ENCODE measurements at regions not wholly inside any gene's neighbourhood (a gene's known extent, or its start where the extent isn't known, plus 50 kb on each side); places are given as distances from the start of the nearest gene placed in this dataset.

DNA sequence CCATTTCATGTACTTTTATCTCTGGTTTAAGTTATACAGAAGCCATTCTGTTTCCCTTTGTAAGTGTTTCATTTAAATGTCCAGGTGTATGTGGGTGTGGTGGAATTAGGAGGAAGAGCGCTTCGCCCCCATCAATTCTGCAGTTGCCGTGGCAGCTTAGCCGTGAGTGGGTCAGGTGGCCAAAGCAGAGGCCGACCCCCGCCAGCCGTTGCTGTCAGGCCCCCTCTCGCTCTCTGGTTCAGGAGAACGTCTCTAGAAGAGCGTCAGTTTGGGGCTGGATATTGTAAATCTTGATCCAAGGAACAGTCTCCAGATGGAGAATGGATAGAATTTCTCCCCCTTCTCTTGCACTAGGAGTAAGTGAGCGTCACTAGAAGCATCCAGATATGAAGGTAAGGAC lies 367.4 kb downstream of the FOXA2 start:
- DNase-seq (ENCODE audit: low read depth): no peak
- no peak overlapping the region for H3K27ac ChIP-seq (ENCODE audit: low read depth, low read length)

DNA sequence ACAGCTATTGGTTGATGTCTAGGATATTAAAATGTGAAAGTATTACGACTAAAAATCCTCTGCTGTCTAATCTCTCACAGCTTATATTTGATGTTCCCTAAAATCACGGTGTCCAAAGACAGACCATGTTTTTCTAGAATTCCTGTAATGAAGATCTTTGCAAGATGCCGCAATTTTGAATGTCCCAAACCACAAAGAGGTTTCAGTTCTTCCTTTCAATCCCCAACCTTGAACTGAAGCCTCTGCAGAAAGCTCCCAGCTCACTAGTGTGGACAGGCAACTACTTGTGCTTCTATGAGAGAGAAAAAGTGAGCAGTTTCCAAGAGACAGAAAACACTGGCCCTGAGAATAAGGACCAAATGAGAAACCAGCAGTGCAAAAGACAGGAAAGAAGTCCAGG lies 370.1 kb downstream of the FOXA2 start:
- no peak overlapping the region for H3K27ac ChIP-seq (ENCODE audit: low read depth, low read length)
- no peaks in the 10 kb centered on the region for H3K4me1 ChIP-seq (ENCODE audit: insufficient read depth, low read length)
- H3K27me3 Mint-ChIP-seq (ENCODE audit: low read depth, unreplicated experiment): peaks cover 2% of the 10 kb centered on the region
- no peaks in the 10 kb centered on the region for H3K27me3 ChIP-seq (ENCODE audit: insufficient read depth, low read length)
- no peaks in the 10 kb centered on the region for H3K36me3 Mint-ChIP-seq (ENCODE audit: low read depth, unreplicated experiment)
- no peak overlapping the region for H3K4me2 ChIP-seq (ENCODE audit: low read length)
- H4K20me1 ChIP-seq (ENCODE audit: insufficient read depth, low read length): no peaks in the 10 kb centered on the region
- no peak for TF ChIP-seq EZH2 (IDR thresholded peaks at IDR 0.05; ENCODE audit: insufficient read depth, low read length)
- TF ChIP-seq CTCF (IDR thresholded peaks at IDR 0.05; ENCODE audit: insufficient read depth, low read depth, low read length): no peak
- no peaks in the 10 kb centered on the region for H3K79me2 ChIP-seq (ENCODE audit: insufficient read depth, low read length)
- H3K36me3 ChIP-seq (ENCODE audit: insufficient read depth, low read length): no peaks in the 10 kb centered on the region
- no peaks in the 10 kb centered on the region for H3K4me1 Mint-ChIP-seq (ENCODE audit: low read depth, unreplicated experiment)
- DNase-seq (ENCODE audit: low read depth) (no peak), FAIRE-seq (no peak)
- H3K4me3 ChIP-seq (ENCODE audit: insufficient read depth, low read depth, low read length): no peak overlapping the region
- no peak overlapping the region for H3K4me3 Mint-ChIP-seq (ENCODE audit: unreplicated experiment)
- H3K9ac ChIP-seq (ENCODE audit: low read length): no peak overlapping the region
- H3K27ac Mint-ChIP-seq (ENCODE audit: unreplicated experiment): no peak overlapping the region
- no peaks in the 10 kb centered on the region for H3K9me3 ChIP-seq (ENCODE audit: insufficient read depth, low read depth, low read length)
- H3K9me3 Mint-ChIP-seq (ENCODE audit: unreplicated experiment): peaks cover 2% of the 10 kb centered on the region
- no peak overlapping the region for H2AFZ ChIP-seq (ENCODE audit: low read depth, low read length)

More for the DNA sequence above, 367.4 kb downstream of the FOXA2 start:
- H3K27me3 Mint-ChIP-seq (ENCODE audit: low read depth, unreplicated experiment): peaks cover 2% of the 10 kb centered on the region
- H2AFZ ChIP-seq (ENCODE audit: low read depth, low read length): no peak overlapping the region
- H3K4me1 Mint-ChIP-seq (ENCODE audit: low read depth, unreplicated experiment): no peaks in the 10 kb centered on the region
- no peak for FAIRE-seq
- H3K36me3 Mint-ChIP-seq (ENCODE audit: low read depth, unreplicated experiment): no peaks in the 10 kb centered on the region
- no peaks in the 10 kb centered on the region for H3K79me2 ChIP-seq (ENCODE audit: insufficient read depth, low read length)
- no peaks in the 10 kb centered on the region for H4K20me1 ChIP-seq (ENCODE audit: insufficient read depth, low read length)
- no peak overlapping the region for H3K4me3 Mint-ChIP-seq (ENCODE audit: unreplicated experiment)
- no peak overlapping the region for H3K4me2 ChIP-seq (ENCODE audit: low read length)
- no peaks in the 10 kb centered on the region for H3K9me3 ChIP-seq (ENCODE audit: insufficient read depth, low read depth, low read length)
- no peaks in the 10 kb centered on the region for H3K9me3 Mint-ChIP-seq (ENCODE audit: unreplicated experiment)
- TF ChIP-seq EZH2 (IDR thresholded peaks at IDR 0.05; ENCODE audit: insufficient read depth, low read length) (no peak), CTCF (IDR thresholded peaks at IDR 0.05; ENCODE audit: insufficient read depth, low read depth, low read length) (no peak)
- no peaks in the 10 kb centered on the region for H3K36me3 ChIP-seq (ENCODE audit: insufficient read depth, low read length)
- no peaks in the 10 kb centered on the region for H3K4me1 ChIP-seq (ENCODE audit: insufficient read depth, low read length)
- H3K27me3 ChIP-seq (ENCODE audit: insufficient read depth, low read length): no peaks in the 10 kb centered on the region
- no peak overlapping the region for H3K27ac Mint-ChIP-seq (ENCODE audit: unreplicated experiment)
- no peak overlapping the region for H3K4me3 ChIP-seq (ENCODE audit: insufficient read depth, low read depth, low read length)
- no peak overlapping the region for H3K9ac ChIP-seq (ENCODE audit: low read length)

DNA sequence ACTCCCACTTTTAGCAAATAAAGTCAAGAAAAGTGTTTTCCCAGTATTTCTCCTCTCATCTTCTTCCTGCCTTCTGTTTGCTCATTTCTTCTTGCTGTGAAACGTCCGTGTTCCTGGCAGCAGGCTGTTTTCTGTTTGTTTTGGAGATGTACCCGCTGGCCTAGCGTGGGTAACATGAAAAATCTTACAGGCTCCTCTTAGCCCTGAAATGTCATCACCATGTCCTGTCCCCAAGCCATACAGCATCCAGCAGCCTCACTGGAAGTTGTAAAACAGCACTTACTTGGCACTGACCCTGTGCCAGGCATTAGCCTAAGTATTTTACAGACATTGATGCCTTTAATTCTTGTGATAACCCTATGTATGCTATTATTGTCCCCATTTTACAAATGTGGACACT lies 371.1 kb downstream of the FOXA2 start:
- Histone ChIP-seq H2AFZ (ENCODE audit: low read depth, low read length) (no peak overlapping the region), H3K27ac (ENCODE audit: low read depth, low read length) (no peak overlapping the region), H4K20me1 (ENCODE audit: insufficient read depth, low read length) (no peaks in the 10 kb centered on the region), H3K36me3 (ENCODE audit: insufficient read depth, low read length) (no peaks in the 10 kb centered on the region), H3K27me3 (ENCODE audit: insufficient read depth, low read length) (no peaks in the 10 kb centered on the region), H3K4me2 (ENCODE audit: low read length) (no peak overlapping the region), H3K9me3 (ENCODE audit: insufficient read depth, low read depth, low read length) (no peaks in the 10 kb centered on the region), H3K4me3 (ENCODE audit: insufficient read depth, low read depth, low read length) (no peak overlapping the region), H3K4me1 (ENCODE audit: insufficient read depth, low read length) (no peaks in the 10 kb centered on the region), H3K9ac (ENCODE audit: low read length) (no peak overlapping the region), H3K79me2 (ENCODE audit: insufficient read depth, low read length) (no peaks in the 10 kb centered on the region)
- H3K36me3 Mint-ChIP-seq (ENCODE audit: low read depth, unreplicated experiment): no peaks in the 10 kb centered on the region
- no peak overlapping the region for H3K27ac Mint-ChIP-seq (ENCODE audit: unreplicated experiment)
- H3K4me3 Mint-ChIP-seq (ENCODE audit: unreplicated experiment): no peak overlapping the region
- TF ChIP-seq CTCF (IDR thresholded peaks at IDR 0.05; ENCODE audit: insufficient read depth, low read depth, low read length) (no peak), EZH2 (IDR thresholded peaks at IDR 0.05; ENCODE audit: insufficient read depth, low read length) (no peak)
- FAIRE-seq: no peak
- no peaks in the 10 kb centered on the region for H3K27me3 Mint-ChIP-seq (ENCODE audit: low read depth, unreplicated experiment)
- H3K4me1 Mint-ChIP-seq (ENCODE audit: low read depth, unreplicated experiment): no peaks in the 10 kb centered on the region
- DNase-seq (ENCODE audit: low read depth): no peak
- peaks cover 2% of the 10 kb centered on the region for H3K9me3 Mint-ChIP-seq (ENCODE audit: unreplicated experiment)

All from astrocyte (in vitro differentiated cells and primary cell).